ENCODE measurements at regions not wholly inside any gene's neighbourhood (a gene's known extent, or its start where the extent isn't known, plus 50 kb on each side); places are given as distances from the start of the nearest gene placed in this dataset.

DNA sequence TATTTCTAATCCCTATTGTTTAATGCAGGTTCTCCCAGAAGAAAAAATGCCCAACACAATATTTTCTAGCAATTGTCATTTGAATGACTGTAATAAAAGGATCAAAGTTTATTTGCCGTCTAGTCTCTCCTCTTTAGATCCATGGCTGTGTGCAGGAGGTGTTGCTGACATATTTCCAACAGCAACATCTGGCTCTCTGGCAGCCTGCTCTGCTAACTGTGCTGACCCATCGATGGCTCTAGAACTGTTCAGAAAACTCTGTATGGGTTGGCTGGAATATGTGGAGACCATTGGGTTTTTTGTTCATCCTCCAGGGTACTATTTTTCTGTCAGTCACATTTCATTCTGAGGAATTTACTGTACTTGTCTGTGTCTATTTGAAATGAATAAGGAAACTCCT, 202.0 kb upstream of the SLC27A6 start:
- TF ChIP-seq, protein P1, sequence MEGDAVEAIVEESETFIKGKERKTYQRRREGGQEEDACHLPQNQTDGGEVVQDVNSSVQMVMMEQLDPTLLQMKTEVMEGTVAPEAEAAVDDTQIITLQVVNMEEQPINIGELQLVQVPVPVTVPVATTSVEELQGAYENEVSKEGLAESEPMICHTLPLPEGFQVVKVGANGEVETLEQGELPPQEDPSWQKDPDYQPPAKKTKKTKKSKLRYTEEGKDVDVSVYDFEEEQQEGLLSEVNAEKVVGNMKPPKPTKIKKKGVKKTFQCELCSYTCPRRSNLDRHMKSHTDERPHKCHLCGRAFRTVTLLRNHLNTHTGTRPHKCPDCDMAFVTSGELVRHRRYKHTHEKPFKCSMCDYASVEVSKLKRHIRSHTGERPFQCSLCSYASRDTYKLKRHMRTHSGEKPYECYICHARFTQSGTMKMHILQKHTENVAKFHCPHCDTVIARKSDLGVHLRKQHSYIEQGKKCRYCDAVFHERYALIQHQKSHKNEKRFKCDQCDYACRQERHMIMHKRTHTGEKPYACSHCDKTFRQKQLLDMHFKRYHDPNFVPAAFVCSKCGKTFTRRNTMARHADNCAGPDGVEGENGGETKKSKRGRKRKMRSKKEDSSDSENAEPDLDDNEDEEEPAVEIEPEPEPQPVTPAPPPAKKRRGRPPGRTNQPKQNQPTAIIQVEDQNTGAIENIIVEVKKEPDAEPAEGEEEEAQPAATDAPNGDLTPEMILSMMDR (optimal IDR thresholded peaks at IDR 0.05 in 1 of 3, IDR thresholded peaks at IDR 0.05 in 1 of 3, conservative IDR thresholded peaks at IDR 0.05 in 1 of 3; ENCODE audit: extremely low read depth in 1 of 3, insufficient read depth in 2 of 3, low read length in 3 of 3): no peak
- no peak for TF ChIP-seq EZH2 (IDR thresholded peaks at IDR 0.05; ENCODE audit: low read length)
